Panc1 (cell line): ENCODE measurements at regions not wholly inside any gene's neighbourhood (a gene's known extent, or its start where the extent isn't known, plus 50 kb on each side); places are given as distances from the start of the nearest gene placed in this dataset.

ENCODE experiments used
- POLR2AphosphoS5 ChIP-seq: IDR thresholded peaks from 2 replicates; pipeline ENCODE4 v1.6.1; 2012; ENCODE audit warnings: mild to moderate bottlenecking, low read depth, low read length, moderate library complexity
- SIN3A ChIP-seq: IDR thresholded peaks from 2 replicates; pipeline ENCODE4 v1.6.1; 2012; ENCODE audit warnings: low read depth, mild to moderate bottlenecking, low read length, moderate library complexity, borderline replicate concordance; ENCODE audit not compliant: insufficient read depth
- TCF7L2 ChIP-seq: IDR thresholded peaks from 2 replicates; pipeline ENCODE4 v1.6.1; 2011; ENCODE audit warnings: mild to moderate bottlenecking, low read depth, low read length, inconsistent platforms
- TF ChIP-seq, protein P1 (sequence below): fragments of 450-650 bp; IDR thresholded peaks from 2 replicates; pipeline ENCODE4 v1.5.1; 2017; ENCODE audit warnings: mild to moderate bottlenecking
- TF ChIP-seq, protein P2 (sequence below), 2 experiments: IDR thresholded peaks; 2 replicates each; pipeline ENCODE4 v1.6.1; 2011 to 2012; ENCODE audit warnings: low read depth in 2 of 2, control low read depth in 1 of 2, low read length in 1 of 2, mild to moderate bottlenecking in 1 of 2, moderate library complexity in 1 of 2; ENCODE audit not compliant: insufficient read depth in 1 of 2

DNA sequence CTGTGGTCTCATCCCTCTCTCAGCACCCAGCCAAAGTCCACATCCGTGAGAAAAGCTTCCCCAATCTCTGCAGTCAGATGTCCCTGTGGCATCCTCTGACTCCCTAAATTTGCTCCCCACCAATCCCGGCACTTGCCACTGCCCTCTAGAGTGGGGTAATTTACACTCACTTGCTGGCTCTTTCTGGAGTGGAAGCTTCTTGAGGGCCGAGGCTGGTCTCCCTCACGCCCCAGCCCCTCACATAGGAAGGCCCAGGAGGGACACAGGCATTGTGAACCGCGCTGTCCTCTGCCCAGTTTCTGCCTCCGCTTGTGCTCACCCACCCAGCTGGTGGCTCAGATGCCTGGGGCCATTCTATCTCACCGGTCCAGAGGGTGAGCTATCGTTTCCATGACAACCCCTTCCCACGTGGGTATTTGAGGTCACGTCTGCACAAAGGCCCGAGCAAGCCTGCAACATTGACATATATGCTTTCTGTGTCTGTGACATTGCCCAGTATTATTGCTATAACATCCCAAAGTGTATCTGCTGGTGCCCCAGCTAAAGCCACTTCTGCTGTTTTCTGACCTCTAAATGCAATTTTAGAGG, 97.3 kb upstream of the CTBP2 start:
- TF ChIP-seq, protein P1, sequence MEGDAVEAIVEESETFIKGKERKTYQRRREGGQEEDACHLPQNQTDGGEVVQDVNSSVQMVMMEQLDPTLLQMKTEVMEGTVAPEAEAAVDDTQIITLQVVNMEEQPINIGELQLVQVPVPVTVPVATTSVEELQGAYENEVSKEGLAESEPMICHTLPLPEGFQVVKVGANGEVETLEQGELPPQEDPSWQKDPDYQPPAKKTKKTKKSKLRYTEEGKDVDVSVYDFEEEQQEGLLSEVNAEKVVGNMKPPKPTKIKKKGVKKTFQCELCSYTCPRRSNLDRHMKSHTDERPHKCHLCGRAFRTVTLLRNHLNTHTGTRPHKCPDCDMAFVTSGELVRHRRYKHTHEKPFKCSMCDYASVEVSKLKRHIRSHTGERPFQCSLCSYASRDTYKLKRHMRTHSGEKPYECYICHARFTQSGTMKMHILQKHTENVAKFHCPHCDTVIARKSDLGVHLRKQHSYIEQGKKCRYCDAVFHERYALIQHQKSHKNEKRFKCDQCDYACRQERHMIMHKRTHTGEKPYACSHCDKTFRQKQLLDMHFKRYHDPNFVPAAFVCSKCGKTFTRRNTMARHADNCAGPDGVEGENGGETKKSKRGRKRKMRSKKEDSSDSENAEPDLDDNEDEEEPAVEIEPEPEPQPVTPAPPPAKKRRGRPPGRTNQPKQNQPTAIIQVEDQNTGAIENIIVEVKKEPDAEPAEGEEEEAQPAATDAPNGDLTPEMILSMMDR: no peak
- no peak for TF ChIP-seq TCF7L2
- TF ChIP-seq, protein P2, sequence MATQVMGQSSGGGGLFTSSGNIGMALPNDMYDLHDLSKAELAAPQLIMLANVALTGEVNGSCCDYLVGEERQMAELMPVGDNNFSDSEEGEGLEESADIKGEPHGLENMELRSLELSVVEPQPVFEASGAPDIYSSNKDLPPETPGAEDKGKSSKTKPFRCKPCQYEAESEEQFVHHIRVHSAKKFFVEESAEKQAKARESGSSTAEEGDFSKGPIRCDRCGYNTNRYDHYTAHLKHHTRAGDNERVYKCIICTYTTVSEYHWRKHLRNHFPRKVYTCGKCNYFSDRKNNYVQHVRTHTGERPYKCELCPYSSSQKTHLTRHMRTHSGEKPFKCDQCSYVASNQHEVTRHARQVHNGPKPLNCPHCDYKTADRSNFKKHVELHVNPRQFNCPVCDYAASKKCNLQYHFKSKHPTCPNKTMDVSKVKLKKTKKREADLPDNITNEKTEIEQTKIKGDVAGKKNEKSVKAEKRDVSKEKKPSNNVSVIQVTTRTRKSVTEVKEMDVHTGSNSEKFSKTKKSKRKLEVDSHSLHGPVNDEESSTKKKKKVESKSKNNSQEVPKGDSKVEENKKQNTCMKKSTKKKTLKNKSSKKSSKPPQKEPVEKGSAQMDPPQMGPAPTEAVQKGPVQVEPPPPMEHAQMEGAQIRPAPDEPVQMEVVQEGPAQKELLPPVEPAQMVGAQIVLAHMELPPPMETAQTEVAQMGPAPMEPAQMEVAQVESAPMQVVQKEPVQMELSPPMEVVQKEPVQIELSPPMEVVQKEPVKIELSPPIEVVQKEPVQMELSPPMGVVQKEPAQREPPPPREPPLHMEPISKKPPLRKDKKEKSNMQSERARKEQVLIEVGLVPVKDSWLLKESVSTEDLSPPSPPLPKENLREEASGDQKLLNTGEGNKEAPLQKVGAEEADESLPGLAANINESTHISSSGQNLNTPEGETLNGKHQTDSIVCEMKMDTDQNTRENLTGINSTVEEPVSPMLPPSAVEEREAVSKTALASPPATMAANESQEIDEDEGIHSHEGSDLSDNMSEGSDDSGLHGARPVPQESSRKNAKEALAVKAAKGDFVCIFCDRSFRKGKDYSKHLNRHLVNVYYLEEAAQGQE (IDR thresholded peaks at IDR 0.05; ENCODE audit: insufficient read depth in 1 of 2, low read depth in 2 of 2, low read length in 1 of 2): no peak
- TF ChIP-seq POLR2AphosphoS5: no peak
- no peak for TF ChIP-seq SIN3A
